ENCODE measurements at regions not wholly inside any gene's neighbourhood (a gene's known extent, or its start where the extent isn't known, plus 50 kb on each side); places are given as distances from the start of the nearest gene placed in this dataset.

- TF ChIP-seq CTCF (conservative IDR thresholded peaks at IDR 0.05; ENCODE audit: low read depth, low read length): no peak
- no peak for TF ChIP-seq EZH2 (IDR thresholded peaks at IDR 0.05; ENCODE audit: borderline replicate concordance, low read depth, low read length, poor library complexity, severe bottlenecking)
These were observed 704.4 kb downstream of the PCDH19 start for GRCh38 chrX:99705701-99706100.

Measured in A673 (cell line).